ENCODE measurements at regions not wholly inside any gene's neighbourhood (a gene's known extent, or its start where the extent isn't known, plus 50 kb on each side); places are given as distances from the start of the nearest gene placed in this dataset.

GRCh38 chr4:159428293-159428692, 325.4 kb downstream of the RAPGEF2 start:
- Histone ChIP-seq H3K27me3 (ENCODE audit: control insufficient read depth, insufficient read depth, low read length) (no peaks in the 10 kb centered on the region), H3K4me1 (ENCODE audit: control insufficient read depth, insufficient read depth, low read length) (no peaks in the 10 kb centered on the region), H3K4me2 (ENCODE audit: low read length) (no peak overlapping the region), H3K9me3 (replicated peaks; ENCODE audit: low read length) (no peaks in the 10 kb centered on the region), H3K36me3 (ENCODE audit: insufficient read depth, low read length) (no peaks in the 10 kb centered on the region), H3K4me3 (ENCODE audit: low read length) (no peak overlapping the region), H3K9ac (ENCODE audit: low read depth, low read length) (no peak overlapping the region)

- Histone ChIP-seq H3K36me3 (ENCODE audit: insufficient read depth, low read length) (no peaks in the 10 kb centered on the region), H3K4me3 (ENCODE audit: low read length) (no peak overlapping the region), H3K27me3 (ENCODE audit: control insufficient read depth, insufficient read depth, low read length) (no peaks in the 10 kb centered on the region)
Observed at GRCh38 chr4:159428975-159429692, 326.3 kb downstream of the RAPGEF2 start.

GRCh38 chr4:159429693-159430035, 326.8 kb downstream of the RAPGEF2 start:
- Histone ChIP-seq H3K36me3 (ENCODE audit: insufficient read depth, low read length) (no peaks in the 10 kb centered on the region), H3K9ac (ENCODE audit: low read depth, low read length) (no peak overlapping the region), H3K9me3 (replicated peaks; ENCODE audit: low read length) (no peaks in the 10 kb centered on the region), H3K4me2 (ENCODE audit: low read length) (no peak overlapping the region), H3K4me3 (ENCODE audit: low read length) (no peak overlapping the region), H3K4me1 (ENCODE audit: control insufficient read depth, insufficient read depth, low read length) (peaks cover 9% of the 10 kb centered on the region), H3K27me3 (ENCODE audit: control insufficient read depth, insufficient read depth, low read length) (no peaks in the 10 kb centered on the region)

More at GRCh38 chr4:159428975-159429692, 326.3 kb downstream of the RAPGEF2 start:
- Histone ChIP-seq H3K4me1 (ENCODE audit: control insufficient read depth, insufficient read depth, low read length) (peaks cover 4% of the 10 kb centered on the region), H3K9ac (ENCODE audit: low read depth, low read length) (no peak overlapping the region), H3K9me3 (replicated peaks; ENCODE audit: low read length) (no peaks in the 10 kb centered on the region), H3K4me2 (ENCODE audit: low read length) (no peak overlapping the region)

- Histone ChIP-seq H3K36me3 (ENCODE audit: insufficient read depth, low read length) (no peaks in the 10 kb centered on the region), H3K9me3 (replicated peaks; ENCODE audit: low read length) (no peaks in the 10 kb centered on the region), H3K9ac (ENCODE audit: low read depth, low read length) (no peak overlapping the region), H3K4me1 (ENCODE audit: control insufficient read depth, insufficient read depth, low read length) (peaks cover 21% of the 10 kb centered on the region), H3K27me3 (ENCODE audit: control insufficient read depth, insufficient read depth, low read length) (no peaks in the 10 kb centered on the region), H3K4me3 (ENCODE audit: low read length) (no peak overlapping the region), H3K4me2 (ENCODE audit: low read length) (no peak overlapping the region)
Observed at GRCh38 chr4:159430896-159431295, 328.0 kb downstream of the RAPGEF2 start.

GRCh38 chr4:159432436-159432835, 329.6 kb downstream of the RAPGEF2 start:
- H3K27me3 ChIP-seq (ENCODE audit: control insufficient read depth, insufficient read depth, low read length), result no peaks in the 10 kb centered on the region
- no peak overlapping the region for H3K4me2 ChIP-seq (ENCODE audit: low read length)
- H3K36me3 ChIP-seq (ENCODE audit: insufficient read depth, low read length), result no peaks in the 10 kb centered on the region
- peaks cover 24% of the 10 kb centered on the region for H3K4me1 ChIP-seq (ENCODE audit: control insufficient read depth, insufficient read depth, low read length)
- no peak overlapping the region for H3K9ac ChIP-seq (ENCODE audit: low read depth, low read length)
- H3K4me3 ChIP-seq (ENCODE audit: low read length), result no peak overlapping the region
- no peaks in the 10 kb centered on the region for H3K9me3 ChIP-seq (replicated peaks; ENCODE audit: low read length)

- peaks cover 24% of the 10 kb centered on the region for H3K4me1 ChIP-seq (ENCODE audit: control insufficient read depth, insufficient read depth, low read length)
- no peak overlapping the region for H3K4me3 ChIP-seq (ENCODE audit: low read length)
- no peaks in the 10 kb centered on the region for H3K36me3 ChIP-seq (ENCODE audit: insufficient read depth, low read length)
- H3K27me3 ChIP-seq (ENCODE audit: control insufficient read depth, insufficient read depth, low read length), result no peaks in the 10 kb centered on the region
- H3K4me2 ChIP-seq (ENCODE audit: low read length), result no peak overlapping the region
- no peaks in the 10 kb centered on the region for H3K9me3 ChIP-seq (replicated peaks; ENCODE audit: low read length)
- no peak overlapping the region for H3K9ac ChIP-seq (ENCODE audit: low read depth, low read length)
Observed at GRCh38 chr4:159433337-159433736, 330.5 kb downstream of the RAPGEF2 start.

GRCh38 chr4:159434114-159434870, 331.4 kb downstream of the RAPGEF2 start:
- H3K9ac ChIP-seq (ENCODE audit: low read depth, low read length), result no peak overlapping the region

GRCh38 chr4:159434871-159435241, 332.0 kb downstream of the RAPGEF2 start:
- Histone ChIP-seq H3K9ac (ENCODE audit: low read depth, low read length) (no peak overlapping the region), H3K36me3 (ENCODE audit: insufficient read depth, low read length) (no peaks in the 10 kb centered on the region), H3K4me3 (ENCODE audit: low read length) (no peak overlapping the region), H3K27me3 (ENCODE audit: control insufficient read depth, insufficient read depth, low read length) (no peaks in the 10 kb centered on the region), H3K9me3 (replicated peaks; ENCODE audit: low read length) (no peaks in the 10 kb centered on the region), H3K4me1 (ENCODE audit: control insufficient read depth, insufficient read depth, low read length) (peaks cover 24% of the 10 kb centered on the region), H3K4me2 (ENCODE audit: low read length) (peak overlapping the region; percentile 32)

More at GRCh38 chr4:159434114-159434870, 331.4 kb downstream of the RAPGEF2 start:
- H3K36me3 ChIP-seq (ENCODE audit: insufficient read depth, low read length), result no peaks in the 10 kb centered on the region
- peak overlapping the region; percentile 32 for H3K4me2 ChIP-seq (ENCODE audit: low read length)
- H3K4me1 ChIP-seq (ENCODE audit: control insufficient read depth, insufficient read depth, low read length), result peaks cover 24% of the 10 kb centered on the region
- no peak overlapping the region for H3K4me3 ChIP-seq (ENCODE audit: low read length)
- no peaks in the 10 kb centered on the region for H3K27me3 ChIP-seq (ENCODE audit: control insufficient read depth, insufficient read depth, low read length)
- no peaks in the 10 kb centered on the region for H3K9me3 ChIP-seq (replicated peaks; ENCODE audit: low read length)

- Histone ChIP-seq H3K9me3 (replicated peaks; ENCODE audit: low read length) (no peaks in the 10 kb centered on the region), H3K4me1 (ENCODE audit: control insufficient read depth, insufficient read depth, low read length) (peaks cover 24% of the 10 kb centered on the region), H3K9ac (ENCODE audit: low read depth, low read length) (no peak overlapping the region), H3K4me3 (ENCODE audit: low read length) (no peak overlapping the region), H3K27me3 (ENCODE audit: control insufficient read depth, insufficient read depth, low read length) (no peaks in the 10 kb centered on the region), H3K36me3 (ENCODE audit: insufficient read depth, low read length) (no peaks in the 10 kb centered on the region), H3K4me2 (ENCODE audit: low read length) (no peak overlapping the region)
Observed at GRCh38 chr4:159435561-159436023, 332.7 kb downstream of the RAPGEF2 start.

GRCh38 chr4:159443975-159444374, 341.1 kb downstream of the RAPGEF2 start:
- Histone ChIP-seq H3K4me1 (ENCODE audit: control insufficient read depth, insufficient read depth, low read length) (no peaks in the 10 kb centered on the region), H3K27me3 (ENCODE audit: control insufficient read depth, insufficient read depth, low read length) (no peaks in the 10 kb centered on the region), H3K9ac (ENCODE audit: low read depth, low read length) (no peak overlapping the region), H3K36me3 (ENCODE audit: insufficient read depth, low read length) (no peaks in the 10 kb centered on the region), H3K4me3 (ENCODE audit: low read length) (no peak overlapping the region), H3K9me3 (replicated peaks; ENCODE audit: low read length) (no peaks in the 10 kb centered on the region), H3K4me2 (ENCODE audit: low read length) (no peak overlapping the region)

GRCh38 chr4:159444678-159445077, 341.8 kb downstream of the RAPGEF2 start:
- Histone ChIP-seq H3K9me3 (replicated peaks; ENCODE audit: low read length) (no peaks in the 10 kb centered on the region), H3K4me2 (ENCODE audit: low read length) (no peak overlapping the region), H3K4me3 (ENCODE audit: low read length) (no peak overlapping the region), H3K9ac (ENCODE audit: low read depth, low read length) (no peak overlapping the region), H3K36me3 (ENCODE audit: insufficient read depth, low read length) (no peaks in the 10 kb centered on the region), H3K27me3 (ENCODE audit: control insufficient read depth, insufficient read depth, low read length) (no peaks in the 10 kb centered on the region), H3K4me1 (ENCODE audit: control insufficient read depth, insufficient read depth, low read length) (no peaks in the 10 kb centered on the region)

- H3K9ac ChIP-seq (ENCODE audit: low read depth, low read length), result no peak overlapping the region
- H3K36me3 ChIP-seq (ENCODE audit: insufficient read depth, low read length), result no peaks in the 10 kb centered on the region
- H3K27me3 ChIP-seq (ENCODE audit: control insufficient read depth, insufficient read depth, low read length), result no peaks in the 10 kb centered on the region
- no peaks in the 10 kb centered on the region for H3K9me3 ChIP-seq (replicated peaks; ENCODE audit: low read length)
- no peaks in the 10 kb centered on the region for H3K4me1 ChIP-seq (ENCODE audit: control insufficient read depth, insufficient read depth, low read length)
- no peak overlapping the region for H3K4me3 ChIP-seq (ENCODE audit: low read length)
- H3K4me2 ChIP-seq (ENCODE audit: low read length), result no peak overlapping the region
Observed at GRCh38 chr4:159445692-159446091, 342.8 kb downstream of the RAPGEF2 start.

Measured in skeletal muscle satellite cell (primary cell).